Heart right ventricle (tissue), 16 donors: ENCODE measurements at regions not wholly inside any gene's neighbourhood (a gene's known extent, or its start where the extent isn't known, plus 50 kb on each side); places are given as distances from the start of the nearest gene placed in this dataset.

Experiments used
- ATAC-seq, 8 donors: fragments of 200-7000 bp; cut with Tn5 transposase; one replicate each; pipeline ENCODE4 v1.9.1; 2020; ENCODE audit warnings: mild to moderate bottlenecking in 8 of 8, moderate library complexity in 8 of 8, moderate number of reproducible peaks in 1 of 8
- DNase-seq, 2 donors: peaks; one replicate each; pipeline ENCODE4 v3.0.0-alpha.2; 2020
- H3K27ac ChIP-seq, 10 donors: fragments of 200-600 bp; sonication (generic) in 2 of 10; one replicate each; pipeline versions ENCODE4 v1.5.0 to v1.8.0; 2020 to 2022; ENCODE audit warnings: mild to moderate bottlenecking in 3 of 10
- H3K27me3 ChIP-seq, 7 donors: fragments of 200-600 bp; one replicate each; pipeline ENCODE4 v1.8.0; 2021 to 2022; ENCODE audit warnings: mild to moderate bottlenecking in 2 of 7
- H3K36me3 ChIP-seq, 9 donors: fragments of 200-600 bp; sonication (generic) in 1 of 9; one replicate each; pipeline versions ENCODE4 v1.5.0 to v1.8.0; 2020 to 2022; ENCODE audit warnings: mild to moderate bottlenecking in 2 of 9
- H3K4me1 ChIP-seq, 9 donors: fragments of 200-600 bp; sonication (generic) in 1 of 9; one replicate each; pipeline versions ENCODE4 v1.5.0 to v1.8.0; 2020 to 2022; ENCODE audit warnings: mild to moderate bottlenecking in 4 of 9
- H3K4me3 ChIP-seq, 10 donors: fragments of 200-600 bp; sonication (generic) in 2 of 10; one replicate each; pipeline versions ENCODE4 v1.5.0 to v1.8.0; 2020 to 2022; ENCODE audit warnings: mild to moderate bottlenecking in 7 of 10, moderate library complexity in 2 of 10
- H3K9me3 ChIP-seq, 11 donors: fragments of 200-600 bp in 10 of 11; sonication (generic) in 2 of 11; one replicate each; pipeline versions ENCODE4 v1.5.0 to v1.8.0; 2013 to 2022; ENCODE audit warnings: mild to moderate bottlenecking in 2 of 11, control low read depth in 1 of 11, moderate library complexity in 1 of 11
- CTCF ChIP-seq, 9 donors: fragments of 200-600 bp; sonication (generic) in 2 of 9; IDR thresholded peaks; one replicate each; pipeline versions ENCODE4 v1.5.0 to v1.8.0; 2021 to 2022; ENCODE audit warnings: antibody characterized with exemption in 9 of 9, mild to moderate bottlenecking in 5 of 9, moderate library complexity in 1 of 9
- WGBS, 2 donors: extraction: QIAGEN DNeasy Blood & Tissue Kit; methylation state at CpG; one replicate each; pipeline ENCODE4 v1.1.7; 2013; ENCODE audit warnings: inconsistent platforms in 1 of 2; 5-methylcytosine and 5-hydroxymethylcytosine counted together
- intact Hi-C, 10 donors: fragments of 100-400 bp; cut with DNase I; formaldehyde crosslinking; loops; one replicate each; pipeline versions ENCODE4 v1.11.1 to v1.14.2; 2022
- donor health status: Arrhythmogenic right ventricular cardiomyopathy.
- donor health status: ischemic (EF 13 %, LVEDD 7.1; RV severe dilation, severe dysfunction).
- donor health status: healthy with polysubstance abuse.
- donor health status: DM: no; HTN: yes; CAD: no.
- donor health status: DM: no; HTN: no; CAD: no.
- donor health status: ischemic (EF 25% LVEDD 6.9; RV normal size, moderate dysfunction).
- donor health status: ischemic (EF 25% LVEDD 5.7; RV mildly dilated, moderate dysfunction).
- donor health status: healthy.
- donor health status: DM: yes; HTN: yes; CAD: no.
- donor health status: Ischemic cardiomyopathy.
- donor health status: ischemic (EF 35%, LVEDD 5.7; RV mildly dilated, moderate dysfunction).
- donor health status: nonischemic (EF 11% LVEDD 7.7; RV severe dilation, severe dysfunction).
- donor health status: DM: yes; HTN: yes; CAD: no.
- donor health status: PGD.
- donor health status: ischemic (EF 29% LVEDD 5.4; RV normal size, mild dysfunction).
- donor health status: nonischemic (EF 23%, LVEDD 6.1; RV moderate dilation, normal function).

DNA sequence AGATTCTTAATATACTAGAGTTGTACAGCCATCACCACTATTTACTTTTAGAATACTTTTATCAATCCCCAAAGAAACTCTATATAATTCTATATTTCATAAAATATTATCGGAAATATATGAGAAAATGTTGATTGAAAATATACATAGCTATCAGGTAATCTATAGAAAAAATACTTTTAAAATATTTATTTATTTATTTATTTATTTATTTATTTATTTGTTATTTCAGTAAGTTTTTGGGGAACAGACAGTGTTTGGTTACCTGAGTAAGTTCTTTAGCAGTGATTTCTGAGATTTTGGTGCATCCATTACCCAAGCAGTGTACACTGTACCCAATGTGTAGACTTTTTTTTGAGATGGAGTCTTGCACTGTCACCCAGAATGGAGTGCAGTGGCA, 206.6 kb upstream of the DAAM1 start:
- H3K4me3 ChIP-seq = no peak overlapping the region
- WGBS, 2 donors = 94 to 95% methylated on average over 1 of the region's 1 CpG
- H3K27me3 ChIP-seq = peaks cover 0 to 9% (median 0%) of the 10 kb centered on the region in 7 donors
- ATAC-seq (no peak), DNase-seq (no peak)
- no peaks in the 10 kb centered on the region for H3K36me3 ChIP-seq
- intact Hi-C loops = no loop called here
- H3K27ac ChIP-seq = no peak overlapping the region
- no peaks in the 10 kb centered on the region for H3K9me3 ChIP-seq
- no peak for TF ChIP-seq CTCF (IDR thresholded peaks at IDR 0.05)
- peaks cover 0 to 21% (median 17%) of the 10 kb centered on the region in 9 donors for H3K4me1 ChIP-seq

- H3K4me1 ChIP-seq = no peaks in the 10 kb centered on the region
- 87 to 89% methylated on average over 4 of the region's 4 CpGs for WGBS, 2 donors
- no peak overlapping the region for H3K4me3 ChIP-seq
- DNase-seq (no peak), ATAC-seq (no peak)
- TF ChIP-seq CTCF (IDR thresholded peaks at IDR 0.05) = no peak
- H3K27ac ChIP-seq = no peak overlapping the region
- no peaks in the 10 kb centered on the region for H3K36me3 ChIP-seq
- intact Hi-C loops = no loop called here
- H3K27me3 ChIP-seq = peaks cover 0 to 9% (median 0%) of the 10 kb centered on the region in 7 donors
- H3K9me3 ChIP-seq = no peaks in the 10 kb centered on the region
Observed at GRCh38 chr14:58985786-58986185, 202.7 kb upstream of the DAAM1 start.

DNA sequence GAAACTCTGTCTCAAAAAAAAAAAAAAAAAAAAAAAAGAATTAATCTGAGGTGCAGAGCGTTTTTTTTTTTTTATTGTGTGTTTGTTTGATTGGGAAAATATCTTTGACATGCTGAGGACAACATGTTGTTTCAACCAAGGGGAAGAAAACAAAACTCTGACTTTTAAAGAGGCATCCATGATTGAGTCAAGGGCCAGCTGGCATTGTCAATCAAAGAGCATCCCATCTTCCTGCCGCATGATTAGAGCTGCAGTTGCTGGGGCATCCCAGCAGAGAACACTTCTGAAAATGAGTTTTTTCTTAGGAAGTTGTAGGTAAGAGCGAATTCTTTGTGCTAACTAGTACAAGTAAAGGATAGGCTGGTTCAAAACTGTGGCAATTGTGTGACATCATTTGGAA, 200.9 kb upstream of the DAAM1 start:
- intact Hi-C loops = no loop called here
- H3K27me3 ChIP-seq = peaks cover 0 to 9% (median 0%) of the 10 kb centered on the region in 7 donors
- no peak for TF ChIP-seq CTCF (IDR thresholded peaks at IDR 0.05)

GRCh38 chr14:58992935-58993334, 195.5 kb upstream of the DAAM1 start:
- Histone ChIP-seq H3K27ac (no peak overlapping the region), H3K4me1 (no peaks in the 10 kb centered on the region), H3K27me3 (no peaks in the 10 kb centered on the region), H3K9me3 (peaks cover 0 to 7% (median 0%) of the 10 kb centered on the region in 11 donors), H3K4me3 (no peak overlapping the region), H3K36me3 (no peaks in the 10 kb centered on the region)
- ATAC-seq = no peak
- no peak for DNase-seq
- intact Hi-C loops = no loop called here
- 63 to 80% methylated on average over 1 of the region's 1 CpG for WGBS, 2 donors
- TF ChIP-seq CTCF (IDR thresholded peaks at IDR 0.05) = no peak

More for the DNA sequence above, 200.9 kb upstream of the DAAM1 start:
- DNase-seq = no peak
- Histone ChIP-seq H3K27ac (no peak overlapping the region), H3K9me3 (no peaks in the 10 kb centered on the region), H3K36me3 (no peaks in the 10 kb centered on the region), H3K4me3 (no peak overlapping the region), H3K4me1 (no peaks in the 10 kb centered on the region)
- 84 to 93% methylated on average over 3 of the region's 3 CpGs for WGBS, 2 donors
- no peak for ATAC-seq
